Nephron (organoid): ENCODE measurements at regions not wholly inside any gene's neighbourhood (a gene's known extent, or its start where the extent isn't known, plus 50 kb on each side); places are given as distances from the start of the nearest gene placed in this dataset.

Source experiments
- H3K27ac Mint-ChIP-seq, 3 experiments: 2 replicates each; pipeline ENCODE4 v1.8.0; 2020; ENCODE audit warnings: mixed read lengths in 3 of 3, mild to moderate bottlenecking in 2 of 3, moderate library complexity in 1 of 3
- H3K27me3 Mint-ChIP-seq: 2 replicates; pipeline ENCODE4 v1.8.0; 2021; ENCODE audit warnings: low read depth, mild to moderate bottlenecking, moderate library complexity, mixed read lengths
- H3K36me3 Mint-ChIP-seq: 2 replicates; pipeline ENCODE4 v1.8.0; 2020; ENCODE audit warnings: low read depth, mixed read lengths
- H3K4me1 Mint-ChIP-seq: 2 replicates; pipeline ENCODE4 v1.8.0; 2020; ENCODE audit warnings: mixed read lengths
- H3K4me3 Mint-ChIP-seq, 3 experiments: 2 replicates each; pipeline ENCODE4 v1.8.0; 2020; ENCODE audit warnings: mild to moderate bottlenecking in 3 of 3, mixed read lengths in 3 of 3, moderate library complexity in 2 of 3
- H3K9me3 Mint-ChIP-seq: 2 replicates; pipeline ENCODE4 v1.8.0; 2020; ENCODE audit warnings: mixed read lengths
- CTCF ChIP-seq, 3 experiments: fragments of 200-600 bp; sonication (generic); IDR thresholded peaks; one replicate each; pipeline ENCODE4 v1.5.0; 2021; ENCODE audit warnings: antibody characterized with exemption in 3 of 3; ENCODE audit not compliant: unreplicated experiment in 3 of 3

DNA sequence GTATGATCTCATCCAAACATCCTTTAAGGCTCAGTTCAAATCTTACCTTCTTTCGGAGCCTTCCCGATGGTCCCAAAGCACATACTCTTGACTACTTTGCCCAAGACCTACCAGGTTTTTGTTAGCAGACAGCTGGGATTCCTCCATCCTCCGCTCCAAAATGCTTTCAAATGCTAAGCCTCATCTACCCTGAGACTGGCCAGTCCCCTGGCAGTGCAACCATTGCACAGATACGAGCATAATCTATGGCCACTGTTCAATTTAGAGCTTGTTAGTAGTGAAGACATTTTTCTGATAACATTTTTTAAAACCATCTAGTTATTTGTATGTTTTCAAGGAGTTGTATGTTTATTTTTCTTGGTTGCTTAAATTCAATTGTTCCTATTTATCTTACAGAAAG is 264.4 kb upstream of the NR2F2 start:
- peaks cover under 1% of the 10 kb centered on the region for H3K9me3 Mint-ChIP-seq
- no peaks in the 10 kb centered on the region for H3K4me1 Mint-ChIP-seq
- H3K27me3 Mint-ChIP-seq, result peaks cover 3% of the 10 kb centered on the region
- no peak for TF ChIP-seq CTCF (IDR thresholded peaks at IDR 0.05; ENCODE audit: unreplicated experiment in 3 of 3)
- H3K36me3 Mint-ChIP-seq, result no peaks in the 10 kb centered on the region
- H3K27ac Mint-ChIP-seq, result no peak overlapping the region
- H3K4me3 Mint-ChIP-seq, result no peak overlapping the region

- Mint-ChIP-seq H3K27ac (no peak overlapping the region), H3K27me3 (no peaks in the 10 kb centered on the region), H3K9me3 (peaks cover under 1% of the 10 kb centered on the region), H3K36me3 (no peaks in the 10 kb centered on the region), H3K4me3 (no peak overlapping the region), H3K4me1 (no peaks in the 10 kb centered on the region)
- TF ChIP-seq CTCF (IDR thresholded peaks at IDR 0.05; ENCODE audit: unreplicated experiment in 3 of 3), result no peak
Measured at GRCh38 chr15:96066852-96067495, 263.5 kb upstream of the NR2F2 start.

DNA sequence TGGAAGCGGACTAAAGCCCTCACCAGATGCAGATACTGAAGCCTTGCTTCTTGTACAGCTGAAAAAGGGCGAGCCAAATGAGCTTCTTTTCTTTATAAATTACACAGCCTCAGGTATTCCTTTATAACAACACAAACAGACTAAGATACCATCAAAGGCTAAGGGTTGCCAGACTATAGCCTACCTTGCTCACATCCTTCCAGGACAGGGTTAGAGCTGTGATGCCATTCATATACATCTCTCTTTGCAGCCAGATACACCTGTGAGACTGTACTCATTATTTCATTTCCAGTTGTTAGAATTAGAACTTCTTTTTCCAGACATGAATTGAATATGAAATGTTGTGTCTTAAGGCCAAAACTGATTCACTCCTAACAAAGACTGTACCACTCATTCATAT is 262.8 kb upstream of the NR2F2 start:
- no peaks in the 10 kb centered on the region for H3K27me3 Mint-ChIP-seq
- H3K4me3 Mint-ChIP-seq, result no peak overlapping the region
- no peak overlapping the region for H3K27ac Mint-ChIP-seq
- no peaks in the 10 kb centered on the region for H3K4me1 Mint-ChIP-seq
- H3K9me3 Mint-ChIP-seq, result peaks cover 3% of the 10 kb centered on the region
- no peaks in the 10 kb centered on the region for H3K36me3 Mint-ChIP-seq
- TF ChIP-seq CTCF (IDR thresholded peaks at IDR 0.05; ENCODE audit: unreplicated experiment in 3 of 3), result no peak

GRCh38 chr15:96068897-96069296 is 261.6 kb upstream of the NR2F2 start:
- H3K4me3 Mint-ChIP-seq, result no peak overlapping the region
- peaks cover 3% of the 10 kb centered on the region for H3K9me3 Mint-ChIP-seq
- no peaks in the 10 kb centered on the region for H3K36me3 Mint-ChIP-seq
- H3K27me3 Mint-ChIP-seq, result no peaks in the 10 kb centered on the region
- no peak for TF ChIP-seq CTCF (IDR thresholded peaks at IDR 0.05; ENCODE audit: unreplicated experiment in 3 of 3)
- H3K27ac Mint-ChIP-seq, result no peak overlapping the region
- H3K4me1 Mint-ChIP-seq, result no peaks in the 10 kb centered on the region

- Mint-ChIP-seq H3K4me1 (no peaks in the 10 kb centered on the region), H3K9me3 (peaks cover 3% of the 10 kb centered on the region), H3K4me3 (no peak overlapping the region), H3K27ac (no peak overlapping the region), H3K36me3 (no peaks in the 10 kb centered on the region), H3K27me3 (no peaks in the 10 kb centered on the region)
- no peak for TF ChIP-seq CTCF (IDR thresholded peaks at IDR 0.05; ENCODE audit: unreplicated experiment in 3 of 3)
Measured at GRCh38 chr15:96070636-96071035, 259.9 kb upstream of the NR2F2 start.

DNA sequence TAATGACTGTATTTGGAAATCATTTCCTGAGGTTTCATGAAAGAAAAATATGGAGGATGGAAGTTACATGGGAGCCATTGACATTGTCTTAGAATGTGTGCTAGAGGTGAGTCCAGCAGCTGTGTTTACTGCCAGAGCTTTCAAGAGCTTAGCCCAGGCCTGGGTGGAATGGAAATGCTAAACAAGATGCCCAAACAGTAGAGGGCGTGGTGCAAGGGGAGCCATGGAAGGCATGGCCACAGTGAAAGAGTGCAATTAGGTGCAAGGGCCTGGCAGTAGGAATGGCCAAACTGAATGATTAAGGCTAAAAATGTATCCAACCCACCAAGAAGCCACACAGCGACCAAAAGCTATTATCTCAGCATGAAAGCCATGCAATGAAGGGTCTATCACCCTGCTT is 257.7 kb upstream of the NR2F2 start:
- H3K27me3 Mint-ChIP-seq, result no peaks in the 10 kb centered on the region
- H3K36me3 Mint-ChIP-seq, result no peaks in the 10 kb centered on the region
- TF ChIP-seq CTCF (IDR thresholded peaks at IDR 0.05; ENCODE audit: unreplicated experiment in 3 of 3), result no peak
- H3K4me3 Mint-ChIP-seq, result no peak overlapping the region
- no peaks in the 10 kb centered on the region for H3K4me1 Mint-ChIP-seq
- no peak overlapping the region for H3K27ac Mint-ChIP-seq
- peaks cover 3% of the 10 kb centered on the region for H3K9me3 Mint-ChIP-seq
